ENCODE measurements at regions not wholly inside any gene's neighbourhood (a gene's known extent, or its start where the extent isn't known, plus 50 kb on each side); places are given as distances from the start of the nearest gene placed in this dataset.
"Not testable (repeated sequence)": the region's sequence is repeated elsewhere in the genome, so short reads cannot be mapped to it uniquely, and the experiment has no call there.

DNA sequence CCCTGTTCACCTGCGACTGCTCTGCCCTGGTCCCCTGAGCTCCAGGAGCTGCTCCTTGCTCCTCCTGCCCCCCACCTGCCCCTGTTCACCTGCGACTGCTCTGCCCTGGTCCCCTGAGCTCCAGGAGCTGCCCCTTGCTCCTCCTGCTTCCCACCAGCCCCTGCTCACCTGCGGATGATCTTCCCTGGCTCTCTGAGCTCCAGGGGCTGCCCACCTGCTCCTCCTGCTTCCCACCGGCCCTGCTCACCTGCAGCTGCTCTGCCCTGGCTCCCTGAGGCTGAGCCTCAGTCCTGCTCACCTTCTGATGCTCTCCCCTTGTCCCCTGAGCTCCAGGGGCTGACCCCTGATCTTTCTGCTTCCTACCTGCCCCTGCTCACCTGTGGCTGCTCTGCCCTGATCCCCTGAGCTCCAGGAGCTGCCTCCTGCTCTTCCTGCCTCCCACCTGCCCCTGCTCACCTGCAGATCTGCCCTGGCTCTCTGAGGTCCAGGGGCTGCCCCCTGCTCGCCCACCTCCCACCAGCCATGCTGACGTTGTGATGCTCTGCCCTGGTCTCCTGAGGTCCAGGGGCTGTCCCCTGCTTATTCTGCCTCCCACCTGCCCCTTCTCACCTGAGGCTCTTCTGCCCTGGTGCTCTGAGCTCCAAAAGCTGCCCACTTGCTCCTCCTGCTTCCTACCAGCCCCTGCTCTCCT lies 219.2 kb downstream of the TMEM121 start:
- no peak overlapping the region for H3K27ac ChIP-seq
- H3K36me3 ChIP-seq: no peaks in the 10 kb centered on the region
- H3K4me3 ChIP-seq: no peak overlapping the region
- no peak for DNase-seq
- intact Hi-C loops (cut with DNase I; ENCODE audit: low total_unique reads): no loop called here
- H3K4me1 ChIP-seq: no peaks in the 10 kb centered on the region
- peaks cover 0 to 16% (median 0%) of the 10 kb centered on the region in 3 donors for H3K27me3 ChIP-seq
- H3K9me3 ChIP-seq: no peaks in the 10 kb centered on the region
- TF ChIP-seq EP300 (IDR thresholded peaks at IDR 0.05): no peak
- no peak for TF ChIP-seq POLR2AphosphoS5 (IDR thresholded peaks at IDR 0.05)
- TF ChIP-seq POLR2A (IDR thresholded peaks at IDR 0.05): no peak
- TF ChIP-seq, protein P1, sequence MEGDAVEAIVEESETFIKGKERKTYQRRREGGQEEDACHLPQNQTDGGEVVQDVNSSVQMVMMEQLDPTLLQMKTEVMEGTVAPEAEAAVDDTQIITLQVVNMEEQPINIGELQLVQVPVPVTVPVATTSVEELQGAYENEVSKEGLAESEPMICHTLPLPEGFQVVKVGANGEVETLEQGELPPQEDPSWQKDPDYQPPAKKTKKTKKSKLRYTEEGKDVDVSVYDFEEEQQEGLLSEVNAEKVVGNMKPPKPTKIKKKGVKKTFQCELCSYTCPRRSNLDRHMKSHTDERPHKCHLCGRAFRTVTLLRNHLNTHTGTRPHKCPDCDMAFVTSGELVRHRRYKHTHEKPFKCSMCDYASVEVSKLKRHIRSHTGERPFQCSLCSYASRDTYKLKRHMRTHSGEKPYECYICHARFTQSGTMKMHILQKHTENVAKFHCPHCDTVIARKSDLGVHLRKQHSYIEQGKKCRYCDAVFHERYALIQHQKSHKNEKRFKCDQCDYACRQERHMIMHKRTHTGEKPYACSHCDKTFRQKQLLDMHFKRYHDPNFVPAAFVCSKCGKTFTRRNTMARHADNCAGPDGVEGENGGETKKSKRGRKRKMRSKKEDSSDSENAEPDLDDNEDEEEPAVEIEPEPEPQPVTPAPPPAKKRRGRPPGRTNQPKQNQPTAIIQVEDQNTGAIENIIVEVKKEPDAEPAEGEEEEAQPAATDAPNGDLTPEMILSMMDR (IDR thresholded peaks at IDR 0.05): no peak
- WGBS, 5 donors: 41 to 64% (median 48%) methylated on average over 6 of the region's 6 CpGs

DNA sequence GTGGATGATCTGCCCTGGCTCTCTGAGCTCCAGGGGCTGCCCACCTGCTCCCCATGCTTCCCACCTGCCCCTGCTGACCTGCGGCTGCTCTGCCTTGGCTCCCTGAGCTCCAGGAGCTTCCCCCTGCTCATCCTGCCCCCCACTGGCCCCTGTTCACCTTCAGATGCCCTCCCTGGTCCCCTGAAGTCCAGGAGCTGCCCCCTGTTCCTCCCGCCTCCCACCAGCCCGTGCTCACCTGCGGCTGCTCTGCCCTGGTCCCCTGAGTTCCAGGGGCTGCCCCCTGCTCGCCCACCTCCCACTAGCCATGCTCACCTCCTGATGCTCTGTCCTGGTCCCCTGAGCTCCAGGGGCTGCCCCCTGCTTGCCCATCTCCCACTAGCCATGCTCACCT lies 219.7 kb downstream of the TMEM121 start:
- no peak for DNase-seq
- no peak overlapping the region for H3K27ac ChIP-seq
- WGBS, 5 donors: 70 to 82% (median 79%) methylated on average over 5 of the region's 5 CpGs
- H3K4me1 ChIP-seq: no peaks in the 10 kb centered on the region
- no peaks in the 10 kb centered on the region for H3K9me3 ChIP-seq
- intact Hi-C loops (cut with DNase I; ENCODE audit: low total_unique reads): no loop called here
- H3K36me3 ChIP-seq: no peaks in the 10 kb centered on the region
- TF ChIP-seq, protein P1 (IDR thresholded peaks at IDR 0.05): no peak
- TF ChIP-seq POLR2AphosphoS5 (IDR thresholded peaks at IDR 0.05) (no peak), EP300 (IDR thresholded peaks at IDR 0.05) (no peak), POLR2A (IDR thresholded peaks at IDR 0.05) (no peak)
- H3K27me3 ChIP-seq: peaks cover 0 to 16% (median 0%) of the 10 kb centered on the region in 3 donors
- no peak overlapping the region for H3K4me3 ChIP-seq

DNA sequence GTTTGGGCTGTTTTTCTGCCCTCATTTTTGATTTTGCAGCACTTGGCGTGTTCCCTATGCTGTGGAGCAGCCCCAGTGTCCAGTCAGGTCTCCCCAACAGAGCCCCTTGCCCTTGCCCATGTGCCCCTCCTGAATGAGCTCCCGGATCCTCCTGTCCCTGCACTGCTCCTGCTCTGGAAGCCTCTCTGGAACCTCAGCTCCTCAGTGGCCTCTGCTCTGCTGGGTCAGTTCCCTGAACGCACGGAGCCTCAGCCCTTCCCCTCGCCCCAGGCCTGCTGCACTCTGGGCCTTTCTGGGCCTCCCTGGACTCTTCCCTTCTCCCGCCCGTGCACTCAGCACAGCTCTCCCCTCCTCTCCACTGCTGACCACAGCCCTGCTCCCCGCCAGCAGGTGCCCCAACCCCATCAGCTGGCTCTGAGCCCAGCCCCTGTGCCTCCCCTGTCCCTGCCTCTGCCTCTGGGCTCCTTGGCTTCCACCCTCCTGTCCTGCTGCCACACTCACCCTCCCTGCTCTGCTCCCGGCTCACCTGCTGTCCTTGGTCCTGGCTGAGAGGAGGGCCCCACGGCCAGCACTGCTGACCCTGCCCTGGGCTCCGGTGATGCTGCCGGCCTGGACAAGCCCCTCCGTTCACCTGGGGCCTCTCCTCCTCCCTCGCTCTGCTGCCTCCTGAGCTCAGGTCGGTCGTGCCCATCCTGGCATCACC lies 220.6 kb downstream of the TMEM121 start:
- intact Hi-C loops (cut with DNase I; ENCODE audit: low total_unique reads); H3K4me1 ChIP-seq; DNase-seq; H3K4me3 ChIP-seq; H3K36me3 ChIP-seq; H3K9me3 ChIP-seq; H3K27ac ChIP-seq: not testable (repeated sequence)
- 61 to 78% (median 72%) methylated on average over 11 to 16 of the region's 16 CpGs for WGBS, 5 donors
- H3K27me3 ChIP-seq: peaks cover 0 to 21% (median 0%) of the 10 kb centered on the region in 3 donors

DNA sequence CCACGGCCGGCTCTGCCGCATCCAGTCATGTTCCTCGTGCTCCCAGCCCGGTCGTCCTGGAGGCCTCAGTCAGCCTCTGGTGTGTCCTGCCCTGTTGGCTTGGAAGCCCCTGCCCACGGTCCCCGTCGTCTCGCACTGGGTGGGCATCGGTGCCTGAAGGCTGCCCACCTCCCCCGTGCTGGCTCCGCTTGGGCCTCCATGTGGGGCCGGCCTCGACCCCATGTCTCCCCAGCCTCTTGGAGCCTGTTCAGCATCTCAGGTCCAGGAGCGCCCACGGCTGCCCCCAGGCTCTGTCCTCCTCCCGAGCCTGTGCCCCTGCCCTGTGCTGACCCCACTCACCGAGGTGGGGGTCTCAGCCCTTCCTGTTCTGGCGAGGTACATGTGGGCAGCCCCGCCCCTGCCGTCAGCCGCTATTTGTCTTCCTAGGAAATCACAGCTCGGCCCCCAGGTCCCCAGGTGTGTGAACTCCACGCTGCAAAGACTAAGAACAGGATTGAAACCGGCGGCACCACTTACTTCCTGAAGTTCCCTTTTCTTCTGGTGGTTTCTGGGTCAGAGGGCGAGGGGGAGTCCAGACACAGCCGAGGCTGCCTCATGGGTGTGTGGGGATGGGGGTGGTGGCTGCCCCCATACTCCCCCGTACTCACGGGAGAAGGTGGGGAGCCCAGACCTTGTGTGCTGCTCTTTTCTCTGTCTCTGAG lies 221.3 kb downstream of the TMEM121 start:
- H3K4me1 ChIP-seq; DNase-seq; H3K27ac ChIP-seq; intact Hi-C loops (cut with DNase I; ENCODE audit: low total_unique reads); H3K4me3 ChIP-seq; H3K9me3 ChIP-seq; H3K36me3 ChIP-seq: not testable (repeated sequence)
- H3K27me3 ChIP-seq: peaks cover 0 to 21% (median 0%) of the 10 kb centered on the region in 3 donors
- WGBS, 5 donors: 65 to 81% (median 77%) methylated on average over 15 to 31 of the region's 31 CpGs

DNA sequence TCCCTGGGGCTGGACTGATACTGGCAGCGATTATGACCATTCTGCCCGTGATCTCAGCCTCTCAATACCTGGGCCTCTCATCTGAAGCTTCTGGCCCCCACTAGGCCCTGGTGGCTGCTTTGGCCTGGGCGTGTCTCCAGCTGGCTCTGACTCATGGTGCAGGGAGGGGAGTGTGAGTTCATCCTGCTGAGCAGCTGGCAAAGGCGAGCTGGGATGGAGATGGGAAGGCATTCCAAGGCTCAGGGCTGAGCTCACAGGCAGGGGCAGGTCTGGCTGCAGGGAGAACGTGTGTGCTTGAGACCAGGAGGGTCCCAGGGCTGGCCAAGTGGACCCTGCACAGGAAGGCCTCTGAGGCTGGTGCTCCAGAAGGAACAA lies 221.8 kb downstream of the TMEM121 start:
- DNase-seq: no peak
- WGBS, 5 donors: 39 to 59% (median 55%) methylated on average over 4 to 5 of the region's 5 CpGs
- no peak overlapping the region for H3K4me3 ChIP-seq
- no peaks in the 10 kb centered on the region for H3K9me3 ChIP-seq
- no peaks in the 10 kb centered on the region for H3K4me1 ChIP-seq
- TF ChIP-seq, protein P1 (IDR thresholded peaks at IDR 0.05): no peak
- TF ChIP-seq POLR2A (IDR thresholded peaks at IDR 0.05) (no peak), POLR2AphosphoS5 (IDR thresholded peaks at IDR 0.05) (no peak), EP300 (IDR thresholded peaks at IDR 0.05) (no peak)
- no peaks in the 10 kb centered on the region for H3K36me3 ChIP-seq
- H3K27me3 ChIP-seq: peaks cover 0 to 21% (median 0%) of the 10 kb centered on the region in 3 donors
- no peak overlapping the region for H3K27ac ChIP-seq
- intact Hi-C loops (cut with DNase I; ENCODE audit: low total_unique reads): no loop called here

DNA sequence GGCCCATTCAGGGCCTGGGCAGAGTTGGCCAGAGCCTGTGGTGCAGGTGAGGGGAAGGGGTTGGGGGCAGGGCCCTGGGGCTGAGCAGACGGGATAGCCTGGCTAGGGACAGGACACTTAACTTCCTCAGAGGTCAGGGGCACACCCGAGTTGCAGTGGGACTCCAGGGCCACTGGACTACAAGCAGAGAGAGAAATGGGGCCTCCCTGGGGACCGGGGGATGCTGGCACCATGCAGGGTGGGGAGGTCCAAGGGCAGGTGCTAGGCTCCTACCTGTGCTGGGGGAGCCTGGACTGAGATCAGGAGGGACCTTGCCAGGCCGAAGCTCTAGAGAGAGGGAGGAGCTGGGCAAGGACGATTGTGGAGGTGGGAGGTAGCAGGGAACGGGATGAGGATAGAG lies 222.3 kb downstream of the TMEM121 start:
- peaks cover 0 to 21% (median 0%) of the 10 kb centered on the region in 3 donors for H3K27me3 ChIP-seq
- H3K4me1 ChIP-seq; H3K4me3 ChIP-seq; H3K27ac ChIP-seq; H3K9me3 ChIP-seq; intact Hi-C loops (cut with DNase I; ENCODE audit: low total_unique reads); H3K36me3 ChIP-seq; DNase-seq: not testable (repeated sequence)
- 49 to 68% (median 60%) methylated on average over 4 to 6 of the region's 6 CpGs for WGBS, 5 donors

DNA sequence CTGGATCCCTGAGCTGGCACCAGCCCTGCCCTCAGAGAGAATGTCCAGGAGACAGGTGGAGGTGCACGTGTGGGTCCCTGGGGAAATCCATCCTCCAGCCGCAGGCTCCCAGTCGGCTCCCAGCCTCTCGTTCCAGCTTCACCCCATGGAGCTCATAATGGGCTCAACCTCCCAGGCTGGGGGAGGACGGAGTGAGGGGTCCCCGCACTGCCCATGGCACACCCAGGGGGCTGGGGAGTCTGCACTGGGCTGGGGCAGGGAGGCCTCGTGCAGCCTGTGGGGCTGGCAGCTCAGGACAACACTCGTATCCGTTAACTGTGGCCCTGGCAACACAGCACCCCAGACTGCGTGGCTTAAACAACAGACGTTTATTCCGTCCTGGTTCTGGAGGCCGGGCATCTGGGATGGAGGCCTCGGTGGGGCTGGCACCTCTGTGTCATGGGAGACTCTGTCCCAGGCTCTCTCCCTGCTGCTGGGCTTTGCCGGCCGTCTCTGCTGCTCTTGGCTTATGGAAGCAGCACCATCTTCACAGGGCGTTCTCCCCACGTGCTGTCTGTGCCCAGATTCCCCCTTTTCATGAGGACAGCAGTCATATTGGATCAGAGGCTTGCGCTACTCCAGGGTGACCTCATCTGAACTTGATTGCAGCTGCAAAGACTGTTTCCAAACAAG lies 223.6 kb downstream of the TMEM121 start:
- H3K9me3 ChIP-seq; H3K4me3 ChIP-seq; H3K36me3 ChIP-seq; DNase-seq; intact Hi-C loops (cut with DNase I; ENCODE audit: low total_unique reads); H3K27ac ChIP-seq; H3K4me1 ChIP-seq: not testable (repeated sequence)
- 74 to 91% (median 82%) methylated on average over 7 to 14 of the region's 19 CpGs for WGBS, 5 donors
- H3K27me3 ChIP-seq: peaks cover 0 to 21% (median 0%) of the 10 kb centered on the region in 3 donors

All from stomach (tissue), 8 donors.